ENCODE measurements at regions not wholly inside any gene's neighbourhood (a gene's known extent, or its start where the extent isn't known, plus 50 kb on each side); places are given as distances from the start of the nearest gene placed in this dataset.

- Histone ChIP-seq H3K4me1 (replicated peaks in 1 of 2) (no peaks in the 10 kb centered on the region), H3K27me3 (peaks cover 13% of the 10 kb centered on the region), H3K9me3 (replicated peaks in 1 of 3) (no peaks in the 10 kb centered on the region), H3K4me3 (no peak overlapping the region), H3K36me3 (replicated peaks in 1 of 2) (no peaks in the 10 kb centered on the region), H3K27ac (no peak overlapping the region)
- WGBS, 4 donors, result 70 to 76% (median 71%) methylated on average over 8 of the region's 8 CpGs
- TF ChIP-seq, protein P1, sequence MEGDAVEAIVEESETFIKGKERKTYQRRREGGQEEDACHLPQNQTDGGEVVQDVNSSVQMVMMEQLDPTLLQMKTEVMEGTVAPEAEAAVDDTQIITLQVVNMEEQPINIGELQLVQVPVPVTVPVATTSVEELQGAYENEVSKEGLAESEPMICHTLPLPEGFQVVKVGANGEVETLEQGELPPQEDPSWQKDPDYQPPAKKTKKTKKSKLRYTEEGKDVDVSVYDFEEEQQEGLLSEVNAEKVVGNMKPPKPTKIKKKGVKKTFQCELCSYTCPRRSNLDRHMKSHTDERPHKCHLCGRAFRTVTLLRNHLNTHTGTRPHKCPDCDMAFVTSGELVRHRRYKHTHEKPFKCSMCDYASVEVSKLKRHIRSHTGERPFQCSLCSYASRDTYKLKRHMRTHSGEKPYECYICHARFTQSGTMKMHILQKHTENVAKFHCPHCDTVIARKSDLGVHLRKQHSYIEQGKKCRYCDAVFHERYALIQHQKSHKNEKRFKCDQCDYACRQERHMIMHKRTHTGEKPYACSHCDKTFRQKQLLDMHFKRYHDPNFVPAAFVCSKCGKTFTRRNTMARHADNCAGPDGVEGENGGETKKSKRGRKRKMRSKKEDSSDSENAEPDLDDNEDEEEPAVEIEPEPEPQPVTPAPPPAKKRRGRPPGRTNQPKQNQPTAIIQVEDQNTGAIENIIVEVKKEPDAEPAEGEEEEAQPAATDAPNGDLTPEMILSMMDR (IDR thresholded peaks at IDR 0.05), result no peak
- TF ChIP-seq POLR2A (IDR thresholded peaks at IDR 0.05), result no peak
- no peak for DNase-seq
- intact Hi-C loops (cut with DNase I), result no loop called here
Observed at GRCh38 chrX:9330249-9330982, 134.4 kb upstream of the TBL1X start.

DNA sequence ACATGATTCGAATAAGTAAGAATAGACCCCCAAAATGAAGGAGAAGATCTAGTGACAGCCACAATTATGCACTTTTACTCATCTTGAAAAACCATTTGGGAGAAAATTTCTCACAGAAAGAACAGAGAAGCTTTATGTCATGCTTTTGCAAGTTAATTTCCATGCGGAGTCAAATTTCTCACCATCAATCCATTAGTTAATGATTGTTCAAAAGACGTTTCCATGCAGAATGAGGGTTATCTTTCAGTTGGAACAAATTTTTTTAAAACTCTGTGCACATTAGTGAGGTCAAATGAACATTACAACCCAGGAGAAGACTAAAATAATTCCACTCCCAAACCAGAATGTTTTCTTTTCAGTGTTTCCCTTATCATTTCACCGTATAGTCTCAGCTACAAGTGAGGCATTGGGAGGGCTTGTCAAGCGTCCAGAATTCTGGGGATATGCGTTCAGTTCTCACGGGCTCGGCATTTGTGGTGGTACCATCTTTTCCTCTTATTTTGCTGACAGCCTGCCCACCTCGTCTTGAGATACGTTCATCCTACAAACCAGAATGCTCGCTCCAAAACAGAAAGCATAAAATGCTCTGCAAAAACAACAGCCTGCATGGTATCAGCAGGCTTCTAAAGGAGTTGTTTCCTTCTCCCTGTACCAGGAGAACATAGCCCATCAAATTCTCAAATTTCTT is 130.8 kb upstream of the TBL1X start:
- no peak for TF ChIP-seq POLR2A (IDR thresholded peaks at IDR 0.05)
- TF ChIP-seq, protein P1 (IDR thresholded peaks at IDR 0.05), result no peak
- intact Hi-C loops (cut with DNase I), result no loop called here
- Histone ChIP-seq H3K27me3 (peaks cover 6% of the 10 kb centered on the region), H3K27ac (no peak overlapping the region), H3K9me3 (replicated peaks in 1 of 3) (no peaks in the 10 kb centered on the region), H3K4me3 (no peak overlapping the region), H3K4me1 (replicated peaks in 1 of 2) (peaks cover 0 to 7% of the 10 kb centered on the region in 2 donors), H3K36me3 (replicated peaks in 1 of 2) (no peaks in the 10 kb centered on the region)
- WGBS, 4 donors, result 52 to 70% (median 67%) methylated on average over 7 to 11 of the region's 11 CpGs
- no peak for DNase-seq

GRCh38 chrX:9335251-9335650 is 129.6 kb upstream of the TBL1X start:
- peaks cover 6% of the 10 kb centered on the region for H3K27me3 ChIP-seq
- 84 to 96% (median 89%) methylated on average over 6 of the region's 6 CpGs for WGBS, 4 donors
- no peak overlapping the region for H3K27ac ChIP-seq
- H3K4me1 ChIP-seq (replicated peaks in 1 of 2), result peaks cover 0 to 7% of the 10 kb centered on the region in 2 donors
- no peaks in the 10 kb centered on the region for H3K9me3 ChIP-seq (replicated peaks in 1 of 3)
- no peak for DNase-seq
- no peaks in the 10 kb centered on the region for H3K36me3 ChIP-seq (replicated peaks in 1 of 2)
- intact Hi-C loops (cut with DNase I), result no loop called here
- TF ChIP-seq POLR2A (IDR thresholded peaks at IDR 0.05), result no peak
- TF ChIP-seq, protein P1 (IDR thresholded peaks at IDR 0.05), result no peak
- H3K4me3 ChIP-seq, result no peak overlapping the region

GRCh38 chrX:9336456-9336855 is 128.4 kb upstream of the TBL1X start:
- Histone ChIP-seq H3K9me3 (replicated peaks in 1 of 3) (no peaks in the 10 kb centered on the region), H3K36me3 (replicated peaks in 1 of 2) (no peaks in the 10 kb centered on the region), H3K4me3 (no peak overlapping the region), H3K27me3 (peaks cover 6% of the 10 kb centered on the region), H3K4me1 (replicated peaks in 1 of 2) (peaks cover 3 to 15% of the 10 kb centered on the region in 2 donors), H3K27ac (peak overlapping the region in 1 of 5 donors; percentile 15)
- WGBS, 4 donors, result 50 to 73% (median 61%) methylated on average over 8 of the region's 8 CpGs
- no peak for DNase-seq
- TF ChIP-seq POLR2A (IDR thresholded peaks at IDR 0.05), result no peak
- TF ChIP-seq, protein P1 (IDR thresholded peaks at IDR 0.05), result no peak
- intact Hi-C loops (cut with DNase I), result no loop called here

Measured in adrenal gland (tissue), 9 donors.